HepG2 (cell line): ENCODE measurements at regions not wholly inside any gene's neighbourhood (a gene's known extent, or its start where the extent isn't known, plus 50 kb on each side); places are given as distances from the start of the nearest gene placed in this dataset.

Experiments
- BORCS8-MEF2B ChIP-seq: sonication (generic); formaldehyde crosslinking; IDR thresholded peaks from 2 replicates; pipeline ENCODE4 v1.8.0; 2022; ENCODE audit warnings: mild to moderate bottlenecking, missing genetic modification reagents
- CTCF ChIP-seq: sonication (generic); formaldehyde crosslinking; IDR thresholded peaks from 2 replicates; pipeline ENCODE4 v1.5.0; 2020; ENCODE audit warnings: mild to moderate bottlenecking, missing genetic modification reagents, moderate library complexity
- HCFC1 ChIP-seq: fragments of 150-350 bp; IDR thresholded peaks from 2 replicates; pipeline ENCODE4 v1.6.1; 2014; ENCODE audit warnings: low read depth, low read length
- HHEX ChIP-seq: IDR thresholded peaks from 2 replicates; pipeline ENCODE4 v1.6.1; 2016; ENCODE audit warnings: control low read depth
- HOXA3 ChIP-seq: sonication (generic); formaldehyde crosslinking; IDR thresholded peaks from 2 replicates; pipeline ENCODE4 v1.5.0; 2020; ENCODE audit warnings: missing genetic modification reagents
- ISL2 ChIP-seq: sonication (generic); formaldehyde crosslinking; IDR thresholded peaks from 2 replicates; pipeline ENCODE4 v1.5.0; 2020; ENCODE audit warnings: missing genetic modification reagents
- MTA1 ChIP-seq: sonication (generic); formaldehyde crosslinking; IDR thresholded peaks from 2 replicates; pipeline ENCODE4 v1.4.0; 2020; ENCODE audit warnings: missing genetic modification reagents, mild to moderate bottlenecking, borderline replicate concordance
- MYPOP ChIP-seq: sonication (generic); formaldehyde crosslinking; IDR thresholded peaks from 2 replicates; pipeline ENCODE4 v1.8.1; 2023; ENCODE audit warnings: mild to moderate bottlenecking, moderate library complexity, missing genetic modification reagents
- RAD21 ChIP-seq: fragments of 450-650 bp; formaldehyde crosslinking; IDR thresholded peaks from 2 replicates; pipeline ENCODE4 v1.5.0; 2020; ENCODE audit warnings: mild to moderate bottlenecking
- SOX13 ChIP-seq, 3 experiments: fragments of 450-650 bp in 1 of 3; sonication (generic) in 1 of 3; formaldehyde crosslinking in 1 of 3; IDR thresholded peaks in 2 of 3; conservative IDR thresholded peaks in 1 of 3; 2 replicates each; pipeline versions ENCODE4 v1.5.0 to v1.6.1; 2016 to 2020; ENCODE audit warnings: antibody characterized with exemption in 1 of 3, mild to moderate bottlenecking in 1 of 3, missing compliant biosample characterization in 1 of 3, missing genetic modification reagents in 1 of 3, moderate library complexity in 1 of 3
- TEAD2 ChIP-seq: sonication (generic); formaldehyde crosslinking; IDR thresholded peaks from 2 replicates; pipeline ENCODE4 v1.9.0; 2021; ENCODE audit warnings: missing genetic modification reagents
- TEAD3 ChIP-seq: optimal IDR thresholded peaks from 2 replicates; pipeline ENCODE3; 2016; ENCODE audit warnings: borderline replicate concordance
- ZBED4 ChIP-seq: sonication (generic); formaldehyde crosslinking; IDR thresholded peaks from 2 replicates; pipeline ENCODE4 v1.4.0; 2020; ENCODE audit warnings: missing genetic modification reagents, borderline replicate concordance
- ZNF160 ChIP-seq: sonication (generic); formaldehyde crosslinking; IDR thresholded peaks from 2 replicates; pipeline ENCODE4 v1.8.0; 2022; ENCODE audit warnings: mild to moderate bottlenecking, inconsistent platforms, missing genetic modification reagents
- ZNF263 ChIP-seq: sonication (generic); formaldehyde crosslinking; IDR thresholded peaks from 2 replicates; pipeline ENCODE4 v1.4.0; 2020; ENCODE audit warnings: missing genetic modification reagents
- ZNF572 ChIP-seq: sonication (generic); formaldehyde crosslinking; IDR thresholded peaks from 2 replicates; pipeline ENCODE4 v1.5.1; 2020; ENCODE audit warnings: mild to moderate bottlenecking, missing genetic modification reagents
- ZNF574 ChIP-seq: sonication (generic); formaldehyde crosslinking; IDR thresholded peaks from 2 replicates; pipeline ENCODE4 v1.4.0; 2020; ENCODE audit warnings: missing genetic modification reagents
- ZNF616 ChIP-seq: sonication (generic); formaldehyde crosslinking; IDR thresholded peaks from 2 replicates; pipeline ENCODE4 v1.5.0; 2020; ENCODE audit warnings: low read depth, mild to moderate bottlenecking, missing genetic modification reagents

GRCh38 chr1:98053471-98054366 is 132.9 kb upstream of the DPYD start (continued):
- TF ChIP-seq CTCF (CRISPR knock-in tag), result peak; percentile 76
- peak; percentile 29; the same call in 1 of the 2 replicates for TF ChIP-seq MYPOP
- TF ChIP-seq ZBED4 (CRISPR knock-in tag), result peak; percentile 93; the same call in 1 of the 2 replicates
- TF ChIP-seq HHEX (CRISPR knock-in tag), result no peak
- TF ChIP-seq TEAD3 (CRISPR knock-in tag), result no peak
- TF ChIP-seq ZNF574, result 0 out of 2 replicates have a peak, but pooled peaks have one; percentile 25
- TF ChIP-seq HCFC1, result no peak
- TF ChIP-seq SOX13 (IDR thresholded peaks at IDR 0.05), result no peak
- TF ChIP-seq SOX13 (CRISPR knock-in tag; conservative IDR thresholded peaks at IDR 0.05 in 1 of 2, IDR thresholded peaks at IDR 0.05 in 1 of 2), result no peak
- peak; percentile 76 for TF ChIP-seq RAD21
- TF ChIP-seq BORCS8-MEF2B (CRISPR knock-in tag), result 0 out of 2 replicates have a peak, but pooled peaks have one; percentile 37
- 0 out of 2 replicates have a peak, but pooled peaks have one; percentile 46 for TF ChIP-seq ZNF572
- 0 out of 2 replicates have a peak, but pooled peaks have one; percentile 22 for TF ChIP-seq ISL2 (CRISPR knock-in tag)
- peak; percentile 29; the same call in 1 of the 2 replicates for TF ChIP-seq MTA1 (CRISPR knock-in tag)
- TF ChIP-seq HOXA3 (CRISPR knock-in tag), result peak; percentile 45; the same call in 1 of the 2 replicates
- no peak for TF ChIP-seq ZNF616
- TF ChIP-seq ZNF263 (CRISPR knock-in tag), result peak; percentile 97
- TF ChIP-seq TEAD2 (CRISPR knock-in tag), result no peak
- no peak for TF ChIP-seq ZNF160 (CRISPR knock-in tag)
